ENCODE measurements at regions not wholly inside any gene's neighbourhood (a gene's known extent, or its start where the extent isn't known, plus 50 kb on each side); places are given as distances from the start of the nearest gene placed in this dataset.

- Mint-ChIP-seq H3K36me3 (no peaks in the 10 kb centered on the region), H3K9me3 (peaks cover 4% of the 10 kb centered on the region; the same call in 1 of the 2 replicates), H3K27ac (no peak overlapping the region), H3K4me1 (no peaks in the 10 kb centered on the region), H3K4me3 (no peak overlapping the region), H3K27me3 (ENCODE audit: low read depth) (no peaks in the 10 kb centered on the region)
- ChIA-PET CTCF (no interaction called here), POLR2A (no interaction called here)
- ATAC-seq: no peak
- TF ChIP-seq HMGXB4 (CRISPR knock-in tag; IDR thresholded peaks at IDR 0.05) (no peak), USF1 (CRISPR knock-in tag; IDR thresholded peaks at IDR 0.05) (no peak), NR2C2 (CRISPR knock-in tag; IDR thresholded peaks at IDR 0.05) (no peak), OVOL2 (CRISPR knock-in tag; IDR thresholded peaks at IDR 0.05; ENCODE audit: borderline replicate concordance) (no peak)
- TF ChIP-seq, protein P1, sequence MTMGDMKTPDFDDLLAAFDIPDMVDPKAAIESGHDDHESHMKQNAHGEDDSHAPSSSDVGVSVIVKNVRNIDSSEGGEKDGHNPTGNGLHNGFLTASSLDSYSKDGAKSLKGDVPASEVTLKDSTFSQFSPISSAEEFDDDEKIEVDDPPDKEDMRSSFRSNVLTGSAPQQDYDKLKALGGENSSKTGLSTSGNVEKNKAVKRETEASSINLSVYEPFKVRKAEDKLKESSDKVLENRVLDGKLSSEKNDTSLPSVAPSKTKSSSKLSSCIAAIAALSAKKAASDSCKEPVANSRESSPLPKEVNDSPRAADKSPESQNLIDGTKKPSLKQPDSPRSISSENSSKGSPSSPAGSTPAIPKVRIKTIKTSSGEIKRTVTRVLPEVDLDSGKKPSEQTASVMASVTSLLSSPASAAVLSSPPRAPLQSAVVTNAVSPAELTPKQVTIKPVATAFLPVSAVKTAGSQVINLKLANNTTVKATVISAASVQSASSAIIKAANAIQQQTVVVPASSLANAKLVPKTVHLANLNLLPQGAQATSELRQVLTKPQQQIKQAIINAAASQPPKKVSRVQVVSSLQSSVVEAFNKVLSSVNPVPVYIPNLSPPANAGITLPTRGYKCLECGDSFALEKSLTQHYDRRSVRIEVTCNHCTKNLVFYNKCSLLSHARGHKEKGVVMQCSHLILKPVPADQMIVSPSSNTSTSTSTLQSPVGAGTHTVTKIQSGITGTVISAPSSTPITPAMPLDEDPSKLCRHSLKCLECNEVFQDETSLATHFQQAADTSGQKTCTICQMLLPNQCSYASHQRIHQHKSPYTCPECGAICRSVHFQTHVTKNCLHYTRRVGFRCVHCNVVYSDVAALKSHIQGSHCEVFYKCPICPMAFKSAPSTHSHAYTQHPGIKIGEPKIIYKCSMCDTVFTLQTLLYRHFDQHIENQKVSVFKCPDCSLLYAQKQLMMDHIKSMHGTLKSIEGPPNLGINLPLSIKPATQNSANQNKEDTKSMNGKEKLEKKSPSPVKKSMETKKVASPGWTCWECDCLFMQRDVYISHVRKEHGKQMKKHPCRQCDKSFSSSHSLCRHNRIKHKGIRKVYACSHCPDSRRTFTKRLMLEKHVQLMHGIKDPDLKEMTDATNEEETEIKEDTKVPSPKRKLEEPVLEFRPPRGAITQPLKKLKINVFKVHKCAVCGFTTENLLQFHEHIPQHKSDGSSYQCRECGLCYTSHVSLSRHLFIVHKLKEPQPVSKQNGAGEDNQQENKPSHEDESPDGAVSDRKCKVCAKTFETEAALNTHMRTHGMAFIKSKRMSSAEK (CRISPR knock-in tag; IDR thresholded peaks at IDR 0.05; ENCODE audit: borderline replicate concordance): no peak
- no peak for DNase-seq (ENCODE audit: low spot score)
Observed at GRCh38 chr14:29161593-29161992, 395.0 kb downstream of the FOXG1 start.

- ATAC-seq (no peak), DNase-seq (ENCODE audit: low spot score) (no peak)
- POLR2A ChIA-PET: interaction anchor here (0.6 kb wide), 1 partner anchor 322 kb away, joined by 6 read pairs; no protein-coding TSS in a partner anchor
- CTCF ChIA-PET: interaction anchor here (1.1 kb wide), 1 partner anchor 388 kb away, joined by 10 read pairs; no protein-coding TSS in a partner anchor
- H3K27me3 Mint-ChIP-seq (ENCODE audit: low read depth): no peaks in the 10 kb centered on the region
- no peak overlapping the region for H3K4me3 Mint-ChIP-seq
- no peak overlapping the region for H3K27ac Mint-ChIP-seq
- H3K4me1 Mint-ChIP-seq: no peaks in the 10 kb centered on the region
- H3K36me3 Mint-ChIP-seq: no peaks in the 10 kb centered on the region
- peaks cover 4% of the 10 kb centered on the region; the same call in 1 of the 2 replicates for H3K9me3 Mint-ChIP-seq
- TF ChIP-seq ZSCAN18 (CRISPR knock-in tag; IDR thresholded peaks at IDR 0.05): no peak
- TF ChIP-seq NFE2L1 (CRISPR knock-in tag; IDR thresholded peaks at IDR 0.05): no peak
- no peak for TF ChIP-seq ZNF512 (CRISPR knock-in tag; IDR thresholded peaks at IDR 0.05; ENCODE audit: borderline replicate concordance)
- no peak for TF ChIP-seq CBFB (CRISPR knock-in tag; IDR thresholded peaks at IDR 0.05; ENCODE audit: low read depth)
- TF ChIP-seq, protein P2, sequence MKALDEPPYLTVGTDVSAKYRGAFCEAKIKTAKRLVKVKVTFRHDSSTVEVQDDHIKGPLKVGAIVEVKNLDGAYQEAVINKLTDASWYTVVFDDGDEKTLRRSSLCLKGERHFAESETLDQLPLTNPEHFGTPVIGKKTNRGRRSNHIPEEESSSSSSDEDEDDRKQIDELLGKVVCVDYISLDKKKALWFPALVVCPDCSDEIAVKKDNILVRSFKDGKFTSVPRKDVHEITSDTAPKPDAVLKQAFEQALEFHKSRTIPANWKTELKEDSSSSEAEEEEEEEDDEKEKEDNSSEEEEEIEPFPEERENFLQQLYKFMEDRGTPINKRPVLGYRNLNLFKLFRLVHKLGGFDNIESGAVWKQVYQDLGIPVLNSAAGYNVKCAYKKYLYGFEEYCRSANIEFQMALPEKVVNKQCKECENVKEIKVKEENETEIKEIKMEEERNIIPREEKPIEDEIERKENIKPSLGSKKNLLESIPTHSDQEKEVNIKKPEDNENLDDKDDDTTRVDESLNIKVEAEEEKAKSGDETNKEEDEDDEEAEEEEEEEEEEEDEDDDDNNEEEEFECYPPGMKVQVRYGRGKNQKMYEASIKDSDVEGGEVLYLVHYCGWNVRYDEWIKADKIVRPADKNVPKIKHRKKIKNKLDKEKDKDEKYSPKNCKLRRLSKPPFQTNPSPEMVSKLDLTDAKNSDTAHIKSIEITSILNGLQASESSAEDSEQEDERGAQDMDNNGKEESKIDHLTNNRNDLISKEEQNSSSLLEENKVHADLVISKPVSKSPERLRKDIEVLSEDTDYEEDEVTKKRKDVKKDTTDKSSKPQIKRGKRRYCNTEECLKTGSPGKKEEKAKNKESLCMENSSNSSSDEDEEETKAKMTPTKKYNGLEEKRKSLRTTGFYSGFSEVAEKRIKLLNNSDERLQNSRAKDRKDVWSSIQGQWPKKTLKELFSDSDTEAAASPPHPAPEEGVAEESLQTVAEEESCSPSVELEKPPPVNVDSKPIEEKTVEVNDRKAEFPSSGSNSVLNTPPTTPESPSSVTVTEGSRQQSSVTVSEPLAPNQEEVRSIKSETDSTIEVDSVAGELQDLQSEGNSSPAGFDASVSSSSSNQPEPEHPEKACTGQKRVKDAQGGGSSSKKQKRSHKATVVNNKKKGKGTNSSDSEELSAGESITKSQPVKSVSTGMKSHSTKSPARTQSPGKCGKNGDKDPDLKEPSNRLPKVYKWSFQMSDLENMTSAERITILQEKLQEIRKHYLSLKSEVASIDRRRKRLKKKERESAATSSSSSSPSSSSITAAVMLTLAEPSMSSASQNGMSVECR (CRISPR knock-in tag; IDR thresholded peaks at IDR 0.05; ENCODE audit: borderline replicate concordance): no peak
- no peak for TF ChIP-seq NFATC4 (CRISPR knock-in tag; IDR thresholded peaks at IDR 0.05)
- no peak for TF ChIP-seq TEAD1 (CRISPR knock-in tag; IDR thresholded peaks at IDR 0.05)
- TF ChIP-seq ZNF138 (CRISPR knock-in tag; conservative IDR thresholded peaks at IDR 0.05): no peak
- no peak for TF ChIP-seq ZBTB21 (CRISPR knock-in tag; IDR thresholded peaks at IDR 0.05; ENCODE audit: borderline replicate concordance)
- TF ChIP-seq USF2 (CRISPR knock-in tag; IDR thresholded peaks at IDR 0.05): no peak
- no peak for TF ChIP-seq SMAD3 (CRISPR knock-in tag; IDR thresholded peaks at IDR 0.05; ENCODE audit: borderline replicate concordance)
- no peak for TF ChIP-seq RORB (CRISPR knock-in tag; IDR thresholded peaks at IDR 0.05)
Observed at GRCh38 chr14:29163109-29163508, 396.5 kb downstream of the FOXG1 start.

All from WTC11 (cell line).